Mesenteric fat pad (tissue), 1 donor: ENCODE measurements at regions not wholly inside any gene's neighbourhood (a gene's known extent, or its start where the extent isn't known, plus 50 kb on each side); places are given as distances from the start of the nearest gene placed in this dataset.
"Not testable (repeated sequence)": the region's sequence is repeated elsewhere in the genome, so short reads cannot be mapped to it uniquely, and the experiment has no call there.

Source experiments
- DNase-seq: peaks from one replicate; pipeline ENCODE4 v3.0.0-alpha.2; 2020; ENCODE audit warnings: low spot score
- donor health status: DM: yes; HTN: yes; CAD: no.

- DNase-seq, result no peak
These were observed 1910.0 kb upstream of the TENM3 start for GRCh38 chr4:180333162-180333561.

DNA sequence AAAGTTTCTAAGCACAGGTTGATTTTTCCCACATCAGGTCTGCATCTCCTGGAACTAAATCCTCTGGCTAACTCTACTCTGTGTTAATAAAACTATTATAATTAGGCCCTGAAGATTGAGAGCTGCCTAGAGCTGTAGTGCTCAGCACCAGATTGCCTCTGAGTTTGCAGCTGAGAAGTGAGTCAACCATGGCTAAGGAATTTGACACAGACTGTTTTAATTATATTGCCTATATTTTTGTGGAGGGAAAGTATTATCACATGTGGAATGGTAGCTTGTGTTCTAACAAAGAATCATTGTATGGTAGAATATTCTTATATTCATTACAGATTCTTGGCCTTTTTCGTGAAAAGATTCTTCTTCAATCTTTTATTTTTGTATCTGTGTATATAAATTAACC is 1907.6 kb upstream of the TENM3 start:
- no peak for DNase-seq

DNA sequence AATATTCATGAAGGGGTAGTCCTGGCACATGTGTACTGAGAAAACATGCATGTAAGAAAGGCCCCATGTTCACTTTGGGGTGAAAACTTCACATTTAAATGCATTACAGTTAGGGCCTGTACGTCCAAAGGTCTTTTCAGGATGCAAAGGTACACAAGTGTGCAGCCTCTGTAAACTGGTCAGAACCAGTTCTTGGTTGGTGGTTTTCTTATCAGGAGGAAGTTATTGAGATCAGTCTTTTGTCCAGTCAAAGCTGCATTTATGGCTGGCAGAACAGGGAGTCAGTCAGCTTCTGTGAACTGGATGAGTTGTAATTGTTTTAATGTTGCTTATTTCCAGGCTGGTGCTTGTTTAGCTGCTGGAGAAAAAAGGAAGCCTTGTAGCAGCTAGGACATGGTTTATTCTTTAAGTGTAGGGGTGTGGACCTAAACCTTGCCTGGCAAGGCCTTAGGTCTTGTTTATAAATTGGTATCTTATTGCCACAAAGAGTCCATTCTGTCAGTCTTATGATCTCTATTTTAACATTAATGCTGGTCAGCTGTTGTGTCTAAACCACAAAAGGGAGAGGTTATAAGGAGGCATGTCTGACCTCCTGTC is 1906.6 kb upstream of the TENM3 start:
- DNase-seq, result no peak

DNA sequence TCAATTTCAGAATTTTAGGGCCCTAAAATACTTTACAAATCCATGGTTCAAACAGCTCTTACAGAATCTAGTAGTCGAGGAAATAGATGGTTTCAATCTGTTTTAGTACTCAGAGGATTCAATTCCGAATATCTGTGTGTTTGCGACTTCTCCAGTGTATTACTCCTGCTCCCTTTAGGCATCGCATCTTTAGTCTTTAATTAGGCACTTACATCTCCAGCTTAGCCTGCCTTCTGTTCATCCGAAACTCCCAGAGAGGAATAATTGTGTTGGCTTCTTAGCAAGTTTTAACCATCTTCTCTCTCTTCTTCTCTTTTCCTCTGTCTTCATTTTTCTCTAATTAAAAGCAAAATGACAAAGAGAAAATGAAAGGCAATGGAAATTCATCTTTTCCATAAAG is 1901.3 kb upstream of the TENM3 start:
- no peak for DNase-seq

GRCh38 chr4:180350901-180351300 is 1892.3 kb upstream of the TENM3 start:
- no peak for DNase-seq

DNA sequence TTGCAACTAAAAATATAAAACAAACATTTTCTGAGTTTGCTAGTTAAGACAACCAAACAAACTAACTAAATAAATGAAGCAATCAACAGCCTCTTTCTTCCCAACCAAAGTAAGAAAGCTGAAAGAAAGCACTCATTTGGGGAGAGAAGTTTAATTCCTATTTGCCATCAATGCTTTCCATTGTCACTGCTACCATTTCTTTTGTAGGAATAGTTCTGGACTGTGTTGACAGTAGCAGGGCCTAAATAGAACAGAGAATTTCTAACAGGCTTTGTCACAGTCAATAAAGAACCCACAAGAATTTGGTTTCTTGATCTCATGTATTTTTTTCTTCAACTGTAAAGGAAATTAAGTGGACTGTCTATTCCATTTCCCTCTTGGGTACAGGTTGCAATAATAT is 1886.4 kb upstream of the TENM3 start:
- DNase-seq, result no peak

DNA sequence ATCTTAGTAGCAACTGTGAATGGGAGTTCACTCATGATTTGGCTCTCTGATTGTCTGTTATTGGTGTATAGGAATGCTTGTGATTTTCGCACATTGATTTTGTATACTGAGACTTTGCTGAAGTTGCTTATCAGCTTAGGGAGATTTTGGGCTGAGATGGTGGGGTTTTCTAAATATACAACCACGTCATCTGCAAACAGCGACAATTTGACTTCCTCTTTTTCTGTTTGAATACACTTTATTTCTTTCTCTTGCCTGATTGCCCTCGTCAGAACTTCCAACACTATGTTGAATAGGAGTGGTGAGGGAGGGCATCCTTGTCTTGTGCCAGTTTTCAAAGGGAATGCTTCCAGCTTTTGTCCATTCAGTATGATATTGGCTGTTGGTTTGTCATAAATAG is 1883.1 kb upstream of the TENM3 start:
- not testable (repeated sequence) for DNase-seq

GRCh38 chr4:180363815-180364214 is 1879.4 kb upstream of the TENM3 start:
- DNase-seq, result no peak

GRCh38 chr4:180372691-180373090 is 1870.5 kb upstream of the TENM3 start:
- no peak for DNase-seq

DNA sequence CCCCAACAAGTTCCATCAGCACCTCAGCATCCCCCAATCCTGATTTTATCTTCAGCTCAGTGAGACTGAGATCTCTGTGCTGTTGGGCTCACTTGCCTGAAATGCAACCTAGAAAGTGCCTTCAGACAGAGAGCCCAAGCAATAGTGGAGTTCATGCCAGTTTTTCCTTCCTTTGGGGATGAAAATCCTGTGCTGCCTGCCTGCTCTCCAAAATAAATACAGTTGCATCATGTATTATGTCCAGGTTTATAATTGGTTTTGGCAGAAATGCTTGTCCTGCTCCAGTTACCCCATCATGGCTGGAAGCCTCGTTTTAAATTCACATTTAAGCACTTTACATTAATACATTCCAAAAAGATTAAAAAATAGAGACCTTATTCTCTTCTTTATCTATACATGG is 1865.5 kb upstream of the TENM3 start:
- no peak for DNase-seq

GRCh38 chr4:180380733-180381132 is 1862.5 kb upstream of the TENM3 start:
- DNase-seq, result no peak

- no peak for DNase-seq
These were observed 1851.6 kb upstream of the TENM3 start for GRCh38 chr4:180391613-180392012.

DNA sequence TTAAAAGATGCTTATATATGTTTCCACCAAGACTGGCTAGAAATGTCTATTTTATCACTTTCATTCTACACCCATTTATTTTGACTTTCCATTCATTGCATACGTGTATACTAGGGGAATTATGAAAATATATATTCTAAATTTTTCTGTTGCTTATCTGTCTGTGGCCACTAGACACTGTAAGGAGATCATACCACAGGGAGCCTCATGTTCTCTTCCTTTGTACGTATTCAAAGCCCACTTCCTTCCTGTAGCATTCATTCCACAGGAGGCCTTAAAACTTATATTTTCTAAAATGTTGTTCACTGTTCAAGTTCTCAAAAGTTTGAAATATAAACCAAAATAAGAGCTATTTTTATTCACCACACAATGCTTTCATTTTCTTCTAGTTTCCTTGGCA is 1848.9 kb upstream of the TENM3 start:
- no peak for DNase-seq

GRCh38 chr4:180394730-180395129 is 1848.5 kb upstream of the TENM3 start:
- no peak for DNase-seq

GRCh38 chr4:180398564-180398963 is 1844.6 kb upstream of the TENM3 start:
- DNase-seq, result no peak

- no peak for DNase-seq
These were observed 1835.8 kb upstream of the TENM3 start for GRCh38 chr4:180407275-180407885.

DNA sequence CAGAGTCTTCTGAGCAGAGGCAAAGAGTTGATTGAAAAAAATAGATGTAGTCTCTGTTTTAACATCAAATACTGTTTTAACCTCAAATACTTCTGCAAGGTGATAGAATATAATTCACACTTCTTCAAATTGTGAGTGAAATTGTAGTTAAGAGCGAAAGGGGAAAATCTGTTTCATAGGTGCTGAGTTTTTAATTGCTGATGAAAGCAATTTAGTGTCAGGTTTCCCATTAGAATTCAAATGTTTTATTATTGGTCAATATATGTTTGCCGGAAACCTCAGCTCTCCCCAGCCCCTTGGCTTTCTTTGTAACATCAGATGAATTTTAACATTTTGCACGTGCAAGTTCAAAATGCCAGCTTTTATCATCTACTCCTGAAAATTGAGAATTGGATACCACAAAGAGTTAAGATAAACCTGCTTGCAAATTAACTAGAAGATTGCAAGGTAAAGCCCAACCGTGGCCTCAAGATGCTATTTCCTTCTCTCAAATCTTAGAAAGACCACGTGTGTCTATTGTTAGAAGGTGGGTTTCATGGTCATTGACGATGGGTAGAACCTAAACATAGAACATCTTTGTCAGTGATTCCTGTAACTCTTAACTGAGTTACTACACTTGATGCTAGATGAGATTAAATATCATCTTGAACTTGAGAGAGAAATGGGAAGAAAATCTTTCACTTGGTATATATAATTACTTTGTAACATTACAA is 1824.2 kb upstream of the TENM3 start:
- no peak for DNase-seq

DNA sequence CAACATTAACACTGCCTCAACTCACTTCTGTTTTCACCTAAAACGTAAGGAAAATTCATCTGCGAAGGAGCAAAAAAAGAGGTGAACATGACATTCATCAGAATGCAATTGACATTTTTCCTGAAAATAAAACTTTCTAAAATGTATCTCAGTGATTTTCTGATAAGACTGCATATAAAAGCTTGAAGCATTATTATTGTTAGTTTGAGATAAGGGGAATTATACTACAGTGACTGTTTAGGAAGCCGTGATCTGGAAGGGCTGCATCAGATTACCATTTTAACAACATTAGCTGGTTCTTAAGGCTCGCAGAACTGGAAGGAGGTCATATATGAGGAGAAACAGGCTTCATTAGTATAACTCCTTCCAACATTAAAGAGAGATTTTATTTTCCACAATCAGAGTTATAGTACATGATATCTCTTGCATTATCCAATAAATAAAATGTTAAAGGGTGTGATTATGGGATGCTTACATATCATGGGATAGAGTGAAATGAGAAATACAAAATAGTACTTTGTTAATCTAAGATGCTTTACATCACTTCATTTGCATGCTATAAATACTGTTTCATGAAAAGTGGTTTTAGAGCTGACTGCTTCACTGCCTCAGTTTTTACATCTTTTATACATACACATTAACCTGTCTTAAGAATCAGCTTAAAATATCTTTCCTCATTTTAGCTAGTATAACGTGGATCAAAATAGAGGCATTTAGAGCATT is 1820.1 kb upstream of the TENM3 start:
- no peak for DNase-seq

- no peak for DNase-seq
These were observed 1819.5 kb upstream of the TENM3 start for GRCh38 chr4:180423712-180424057.

GRCh38 chr4:180426938-180427337 is 1816.3 kb upstream of the TENM3 start:
- no peak for DNase-seq

DNA sequence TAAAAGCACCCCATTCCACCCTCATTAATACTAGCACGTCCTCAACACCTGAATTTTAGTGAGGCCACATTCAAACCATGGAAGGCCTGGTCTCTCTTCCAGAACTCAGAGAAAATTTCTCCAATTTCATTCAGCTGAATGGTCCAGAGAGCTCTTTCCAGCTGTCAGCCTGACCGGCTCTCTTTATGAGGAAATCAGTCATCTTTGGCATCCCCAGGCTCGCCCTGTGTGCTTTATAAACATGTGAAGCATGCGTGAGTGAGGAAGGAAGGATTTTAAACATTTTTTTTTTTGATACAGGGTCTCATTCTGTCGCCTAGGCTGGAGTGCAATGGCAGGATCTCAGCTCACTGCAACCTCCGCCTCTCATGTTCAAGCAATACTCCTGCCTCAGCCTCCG is 1812.9 kb upstream of the TENM3 start:
- no peak for DNase-seq

- DNase-seq, result no peak
These were observed 1808.9 kb upstream of the TENM3 start for GRCh38 chr4:180434131-180434895.
